ENCODE measurements at regions not wholly inside any gene's neighbourhood (a gene's known extent, or its start where the extent isn't known, plus 50 kb on each side); places are given as distances from the start of the nearest gene placed in this dataset.

- Mint-ChIP-seq H3K36me3 (peaks cover 3 to 16% (median 8%) of the 10 kb centered on the region in 5 donors), H3K9me3 (peaks cover 6 to 31% (median 10%) of the 10 kb centered on the region in 11 donors), H3K4me3 (no peak overlapping the region), H3K4me1 (no peaks in the 10 kb centered on the region), H3K27me3 (no peaks in the 10 kb centered on the region), H3K27ac (no peak overlapping the region)
- peaks cover 0 to 7% (median 0%) of the 10 kb centered on the region in 3 experiments for H3K9me3 ChIP-seq (ENCODE audit: control insufficient read depth in 2 of 3, low read length in 3 of 3)
- DNase-seq: no peak
- no peaks in the 10 kb centered on the region for H3K27me3 ChIP-seq (ENCODE audit: control insufficient read depth in 2 of 2, insufficient read depth in 2 of 2, low read length in 2 of 2)
- ATAC-seq: no peak
- no peak overlapping the region for H3K4me3 ChIP-seq (ENCODE audit: low read length)
- no peaks in the 10 kb centered on the region for H3K36me3 ChIP-seq (ENCODE audit: control insufficient read depth in 2 of 3, insufficient read depth in 3 of 3, low read length in 3 of 3)
- intact Hi-C loops (cut with micrococcal nuclease): no loop called here
- ChIA-PET POLR2A (interaction anchor here (0.6 kb wide), 1 partner anchor 138 kb away, joined by 3 read pairs; no protein-coding TSS in a partner anchor), CTCF (no interaction called here)
- H3K27ac ChIP-seq (ENCODE audit: low read depth, low read length): no peak overlapping the region
- H3K4me1 ChIP-seq (ENCODE audit: control insufficient read depth in 2 of 2, insufficient read depth in 2 of 2, low read length in 2 of 2): no peaks in the 10 kb centered on the region
Measured at GRCh38 chr6:147040121-147040910, 163.9 kb upstream of the STXBP5 start.

GRCh38 chr6:147042679-147043078, 161.5 kb upstream of the STXBP5 start:
- H3K36me3 ChIP-seq (ENCODE audit: control insufficient read depth in 2 of 3, insufficient read depth in 3 of 3, low read length in 3 of 3): no peaks in the 10 kb centered on the region
- H3K27ac ChIP-seq (ENCODE audit: low read depth, low read length): no peak overlapping the region
- no peak overlapping the region for H3K4me3 ChIP-seq (ENCODE audit: low read length)
- no peaks in the 10 kb centered on the region for H3K27me3 ChIP-seq (ENCODE audit: control insufficient read depth in 2 of 2, insufficient read depth in 2 of 2, low read length in 2 of 2)
- DNase-seq: no peak
- intact Hi-C loops (cut with micrococcal nuclease): no loop called here
- no peaks in the 10 kb centered on the region for H3K4me1 Mint-ChIP-seq
- H3K36me3 Mint-ChIP-seq: peaks cover 3 to 16% (median 8%) of the 10 kb centered on the region in 5 donors
- H3K4me1 ChIP-seq (ENCODE audit: control insufficient read depth in 2 of 2, insufficient read depth in 2 of 2, low read length in 2 of 2): no peaks in the 10 kb centered on the region
- H3K9me3 ChIP-seq (ENCODE audit: control insufficient read depth in 2 of 3, low read length in 3 of 3): peaks cover 0 to 7% (median 0%) of the 10 kb centered on the region in 3 experiments
- POLR2A ChIA-PET: no interaction called here
- CTCF ChIA-PET: no interaction called here
- no peak overlapping the region for H3K27ac Mint-ChIP-seq
- no peaks in the 10 kb centered on the region for H3K27me3 Mint-ChIP-seq
- no peak for ATAC-seq
- peaks cover 8 to 31% (median 12%) of the 10 kb centered on the region in 11 donors for H3K9me3 Mint-ChIP-seq
- H3K4me3 Mint-ChIP-seq: no peak overlapping the region

GRCh38 chr6:147043994-147044477, 160.2 kb upstream of the STXBP5 start:
- no peak overlapping the region for H3K4me3 ChIP-seq (ENCODE audit: low read length)
- H3K9me3 ChIP-seq (ENCODE audit: control insufficient read depth in 2 of 3, low read length in 3 of 3): peaks cover 0 to 7% (median 0%) of the 10 kb centered on the region in 3 experiments
- no peak for ATAC-seq
- intact Hi-C loops (cut with micrococcal nuclease): no loop called here
- POLR2A ChIA-PET: no interaction called here
- Mint-ChIP-seq H3K4me1 (no peaks in the 10 kb centered on the region), H3K9me3 (peaks cover 8 to 31% (median 12%) of the 10 kb centered on the region in 11 donors), H3K27ac (no peak overlapping the region), H3K36me3 (peaks cover 3 to 16% (median 8%) of the 10 kb centered on the region in 5 donors), H3K4me3 (no peak overlapping the region), H3K27me3 (no peaks in the 10 kb centered on the region)
- DNase-seq: no peak
- H3K27ac ChIP-seq (ENCODE audit: low read depth, low read length): no peak overlapping the region
- H3K4me1 ChIP-seq (ENCODE audit: control insufficient read depth in 2 of 2, insufficient read depth in 2 of 2, low read length in 2 of 2): no peaks in the 10 kb centered on the region
- H3K36me3 ChIP-seq (ENCODE audit: control insufficient read depth in 2 of 3, insufficient read depth in 3 of 3, low read length in 3 of 3): no peaks in the 10 kb centered on the region
- no peaks in the 10 kb centered on the region for H3K27me3 ChIP-seq (ENCODE audit: control insufficient read depth in 2 of 2, insufficient read depth in 2 of 2, low read length in 2 of 2)
- CTCF ChIA-PET: no interaction called here

GRCh38 chr6:147046141-147046877, 157.9 kb upstream of the STXBP5 start:
- ATAC-seq (no peak), DNase-seq (no peak)
- intact Hi-C loops (cut with micrococcal nuclease): no loop called here
- Mint-ChIP-seq H3K27ac (no peak overlapping the region), H3K36me3 (peaks cover 3 to 16% (median 8%) of the 10 kb centered on the region in 5 donors), H3K9me3 (peaks cover 8 to 31% (median 12%) of the 10 kb centered on the region in 11 donors), H3K27me3 (no peaks in the 10 kb centered on the region), H3K4me3 (no peak overlapping the region), H3K4me1 (no peaks in the 10 kb centered on the region)
- ChIA-PET CTCF (no interaction called here), POLR2A (no interaction called here)
- Histone ChIP-seq H3K4me3 (ENCODE audit: low read length) (no peak overlapping the region), H3K4me1 (ENCODE audit: control insufficient read depth in 2 of 2, insufficient read depth in 2 of 2, low read length in 2 of 2) (no peaks in the 10 kb centered on the region), H3K36me3 (ENCODE audit: control insufficient read depth in 2 of 3, insufficient read depth in 3 of 3, low read length in 3 of 3) (no peaks in the 10 kb centered on the region), H3K27ac (ENCODE audit: low read depth, low read length) (no peak overlapping the region), H3K9me3 (ENCODE audit: control insufficient read depth in 2 of 3, low read length in 3 of 3) (peaks cover 0 to 7% (median 0%) of the 10 kb centered on the region in 3 experiments), H3K27me3 (ENCODE audit: control insufficient read depth in 2 of 2, insufficient read depth in 2 of 2, low read length in 2 of 2) (no peaks in the 10 kb centered on the region)

GRCh38 chr6:147048930-147049329, 155.3 kb upstream of the STXBP5 start:
- no peak overlapping the region for H3K4me3 ChIP-seq (ENCODE audit: low read length)
- peaks cover 0 to under 1% (median 0%) of the 10 kb centered on the region in 7 donors for H3K4me1 Mint-ChIP-seq
- CTCF ChIA-PET: no interaction called here
- H3K27ac Mint-ChIP-seq: no peak overlapping the region
- POLR2A ChIA-PET: no interaction called here
- no peak overlapping the region for H3K27ac ChIP-seq (ENCODE audit: low read depth, low read length)
- intact Hi-C loops (cut with micrococcal nuclease): no loop called here
- no peaks in the 10 kb centered on the region for H3K36me3 ChIP-seq (ENCODE audit: control insufficient read depth in 2 of 3, insufficient read depth in 3 of 3, low read length in 3 of 3)
- H3K27me3 ChIP-seq (ENCODE audit: control insufficient read depth in 2 of 2, insufficient read depth in 2 of 2, low read length in 2 of 2): no peaks in the 10 kb centered on the region
- no peak overlapping the region for H3K4me3 Mint-ChIP-seq
- H3K9me3 ChIP-seq (ENCODE audit: control insufficient read depth in 2 of 3, low read length in 3 of 3): peaks cover 0 to 3% (median 0%) of the 10 kb centered on the region in 3 experiments
- H3K27me3 Mint-ChIP-seq: no peaks in the 10 kb centered on the region
- peaks cover 0 to 12% (median 4%) of the 10 kb centered on the region in 5 donors for H3K36me3 Mint-ChIP-seq
- ATAC-seq (no peak), DNase-seq (no peak)
- no peaks in the 10 kb centered on the region for H3K4me1 ChIP-seq (ENCODE audit: control insufficient read depth in 2 of 2, insufficient read depth in 2 of 2, low read length in 2 of 2)
- H3K9me3 Mint-ChIP-seq: peaks cover 3 to 17% (median 7%) of the 10 kb centered on the region in 11 donors

- CTCF ChIA-PET: no interaction called here
Measured at GRCh38 chr6:147053311-147053921, 150.8 kb upstream of the STXBP5 start.

More at GRCh38 chr6:147053311-147053921, 150.8 kb upstream of the STXBP5 start:
- H3K27ac ChIP-seq (ENCODE audit: low read depth, low read length): no peak overlapping the region
- no peak for ATAC-seq
- POLR2A ChIA-PET: no interaction called here
- Mint-ChIP-seq H3K36me3 (peaks cover 0 to 5% (median 0%) of the 10 kb centered on the region in 5 donors), H3K27ac (no peak overlapping the region), H3K4me3 (no peak overlapping the region), H3K4me1 (peaks cover 0 to 4% (median 0%) of the 10 kb centered on the region in 7 donors), H3K27me3 (no peaks in the 10 kb centered on the region), H3K9me3 (peaks cover 0 to 7% (median 0%) of the 10 kb centered on the region in 11 donors)
- intact Hi-C loops (cut with micrococcal nuclease): no loop called here
- no peaks in the 10 kb centered on the region for H3K27me3 ChIP-seq (ENCODE audit: control insufficient read depth in 2 of 2, insufficient read depth in 2 of 2, low read length in 2 of 2)
- H3K36me3 ChIP-seq (ENCODE audit: control insufficient read depth in 2 of 3, insufficient read depth in 3 of 3, low read length in 3 of 3): no peaks in the 10 kb centered on the region
- no peak overlapping the region for H3K4me3 ChIP-seq (ENCODE audit: low read length)
- H3K9me3 ChIP-seq (ENCODE audit: control insufficient read depth in 2 of 3, low read length in 3 of 3): no peaks in the 10 kb centered on the region
- no peak for DNase-seq
- no peaks in the 10 kb centered on the region for H3K4me1 ChIP-seq (ENCODE audit: control insufficient read depth in 2 of 2, insufficient read depth in 2 of 2, low read length in 2 of 2)
